Trophoblast cell (in vitro differentiated cells and primary cell): ENCODE measurements at regions not wholly inside any gene's neighbourhood (a gene's known extent, or its start where the extent isn't known, plus 50 kb on each side); places are given as distances from the start of the nearest gene placed in this dataset.

Experiments
- DNase-seq, 2 donors: peaks; one replicate each; pipeline ENCODE4 v3.0.0-alpha.2; 2016
- H2AFZ ChIP-seq: 2 replicates; pipeline ENCODE4 v1.6.1; 2013; ENCODE audit warnings: low read length, moderate library complexity, mild to moderate bottlenecking; ENCODE audit not compliant: insufficient read depth, poor library complexity
- H2AK5ac ChIP-seq: 2 replicates; pipeline ENCODE4 v1.6.1; 2013; ENCODE audit warnings: mild to moderate bottlenecking, low read length
- H2BK120ac ChIP-seq: 2 replicates; pipeline ENCODE4 v1.6.1; 2013; ENCODE audit warnings: low read length, mild to moderate bottlenecking, moderate library complexity; ENCODE audit not compliant: insufficient read depth, poor library complexity
- H2BK12ac ChIP-seq: 2 replicates; pipeline ENCODE4 v1.6.1; 2013; ENCODE audit warnings: mild to moderate bottlenecking, low read length, moderate library complexity
- H2BK5ac ChIP-seq: 2 replicates; pipeline ENCODE4 v1.6.1; 2013; ENCODE audit warnings: low read length, low read depth, moderate library complexity, mild to moderate bottlenecking; ENCODE audit not compliant: poor library complexity
- H3K14ac ChIP-seq: 2 replicates; pipeline ENCODE4 v1.6.1; 2013; ENCODE audit warnings: mild to moderate bottlenecking, low read length
- H3K18ac ChIP-seq: 2 replicates; pipeline ENCODE4 v1.6.1; 2013; ENCODE audit warnings: mild to moderate bottlenecking, low read length
- H3K23ac ChIP-seq: 2 replicates; pipeline ENCODE4 v1.6.1; 2013; ENCODE audit warnings: low read length
- H3K27ac ChIP-seq: 2 replicates; pipeline ENCODE4 v1.5.1; 2013; ENCODE audit warnings: low read depth, mild to moderate bottlenecking, inconsistent platforms, low read length, moderate library complexity
- H3K27me3 ChIP-seq: 2 replicates; pipeline ENCODE4 v1.6.1; 2013; ENCODE audit warnings: inconsistent platforms, mild to moderate bottlenecking, low read length, moderate library complexity; ENCODE audit not compliant: insufficient read depth
- H3K36me3 ChIP-seq, 2 experiments: 1 replicate in 1 of 2; 2 replicates in 1 of 2; pipeline ENCODE4 v1.6.1; 2013; ENCODE audit warnings: low read length in 2 of 2, mild to moderate bottlenecking in 2 of 2, moderate library complexity in 1 of 2; ENCODE audit not compliant: insufficient read depth in 2 of 2, control insufficient read depth in 1 of 2
- H3K4ac ChIP-seq: 2 replicates; pipeline ENCODE4 v1.6.1; 2013; ENCODE audit warnings: low read depth, mild to moderate bottlenecking, low read length, moderate library complexity
- H3K4me1 ChIP-seq, 2 experiments: 1 replicate in 1 of 2; 2 replicates in 1 of 2; pipeline ENCODE4 v1.6.1; 2013; ENCODE audit warnings: low read length in 2 of 2, mild to moderate bottlenecking in 2 of 2, moderate library complexity in 1 of 2; ENCODE audit not compliant: insufficient read depth in 2 of 2, control insufficient read depth in 1 of 2
- H3K4me2 ChIP-seq: 2 replicates; pipeline ENCODE4 v1.6.1; 2013; ENCODE audit warnings: inconsistent platforms, mild to moderate bottlenecking, low read length, moderate library complexity
- H3K4me3 ChIP-seq: 2 replicates; pipeline ENCODE4 v1.5.1; 2013; ENCODE audit warnings: mild to moderate bottlenecking, low read depth, low read length, inconsistent platforms
- H3K79me1 ChIP-seq: one replicate; pipeline ENCODE4 v1.6.1; 2013; ENCODE audit warnings: low read length
- H3K79me2 ChIP-seq: 2 replicates; pipeline ENCODE4 v1.6.1; 2013; ENCODE audit warnings: low read length, mild to moderate bottlenecking; ENCODE audit not compliant: control insufficient read depth, insufficient read depth, poor library complexity
- H3K9ac ChIP-seq: 2 replicates; pipeline ENCODE4 v1.6.1; 2013; ENCODE audit warnings: mild to moderate bottlenecking, low read length
- H3K9me3 ChIP-seq: 2 replicates; pipeline ENCODE4 v1.6.1; 2013; ENCODE audit warnings: low read depth, mild to moderate bottlenecking, control low read depth, inconsistent platforms, low read length; ENCODE audit not compliant: insufficient read depth
- H4K12ac ChIP-seq: 2 replicates; pipeline ENCODE4 v1.6.1; 2013; ENCODE audit warnings: low read depth, mild to moderate bottlenecking, low read length, moderate library complexity
- H4K8ac ChIP-seq: 2 replicates; pipeline ENCODE4 v1.6.1; 2013; ENCODE audit warnings: low read depth, mild to moderate bottlenecking, low read length, moderate library complexity
- H4K91ac ChIP-seq: one replicate; pipeline ENCODE4 v1.6.1; 2013; ENCODE audit warnings: low read depth, mild to moderate bottlenecking, low read length, moderate library complexity
- whole genome bisulfite sequencing: extraction: QIAGEN DNeasy Blood & Tissue Kit; methylation state at CpG from one replicate; pipeline ENCODE4 v1.1.7; 2013; ENCODE audit warnings: missing lambda C conversion rate; ENCODE audit not compliant: insufficient read length, insufficient coverage; ENCODE audit errors: extremely low coverage; 5-methylcytosine and 5-hydroxymethylcytosine counted together

- Histone ChIP-seq H3K79me2 (no peaks in the 10 kb centered on the region), H2BK5ac (no peak overlapping the region), H3K14ac (no peak overlapping the region), H3K4me1 (no peaks in the 10 kb centered on the region), H4K12ac (no peak overlapping the region), H4K91ac (no peak overlapping the region), H3K4me3 (no peak overlapping the region), H4K8ac (no peak overlapping the region), H3K9me3 (peaks cover 5% of the 10 kb centered on the region), H3K27ac (no peak overlapping the region), H3K4ac (no peak overlapping the region), H2BK12ac (no peak overlapping the region), H2BK120ac (no peak overlapping the region), H3K9ac (no peak overlapping the region), H3K18ac (no peak overlapping the region), H3K23ac (no peak overlapping the region), H2AFZ (no peak overlapping the region), H3K79me1 (no peaks in the 10 kb centered on the region), H2AK5ac (no peak overlapping the region), H3K36me3 (no peaks in the 10 kb centered on the region), H3K27me3 (no peaks in the 10 kb centered on the region), H3K4me2 (no peak overlapping the region)
- no CpG with 5 or more reads among the region's 21 CpGs for WGBS
- no peak for DNase-seq
Measured at GRCh38 chr20:63127700-63128364, 88.1 kb downstream of the YTHDF1 start.

DNA sequence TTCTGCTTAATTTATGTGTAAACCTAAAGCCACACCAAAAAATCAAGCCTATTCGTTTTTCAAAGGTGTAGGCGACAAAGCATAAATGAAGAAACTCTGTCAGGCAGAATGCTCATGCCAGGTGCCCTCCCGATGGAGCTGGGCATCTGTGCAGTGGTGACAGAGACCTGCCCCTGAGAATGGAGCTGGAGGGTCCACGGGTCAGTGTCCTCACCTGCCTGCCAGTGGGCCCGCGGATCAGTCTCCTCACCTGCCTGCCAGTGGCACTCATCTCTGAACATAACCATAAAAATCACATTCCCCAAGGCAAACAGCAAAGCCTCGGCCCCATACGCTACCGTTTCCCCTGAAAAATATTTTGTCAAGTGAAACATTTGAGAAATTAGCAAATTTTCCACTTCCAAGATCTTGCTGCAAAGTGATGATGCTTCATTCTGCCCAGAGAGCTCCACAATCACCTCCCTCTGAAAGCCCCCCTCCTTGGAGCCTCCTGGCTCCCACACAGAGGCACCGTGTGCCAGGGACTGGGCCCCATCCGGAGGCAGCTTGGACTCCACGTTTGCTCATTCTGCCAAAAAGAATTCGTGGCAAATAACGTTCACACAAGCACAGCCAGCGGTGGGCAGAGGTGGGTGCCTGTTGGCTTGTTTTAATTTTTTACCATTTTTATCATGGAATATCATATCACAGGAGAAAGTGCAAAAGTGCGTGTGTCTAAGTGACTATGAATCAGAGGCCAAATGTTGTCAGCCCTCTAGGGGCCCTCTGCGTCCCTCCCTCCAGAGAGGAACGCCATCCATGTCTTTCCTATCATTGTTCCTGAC lies 88.8 kb downstream of the YTHDF1 start:
- no peak overlapping the region for H4K12ac ChIP-seq
- no peak overlapping the region for H3K4ac ChIP-seq
- H3K36me3 ChIP-seq = no peaks in the 10 kb centered on the region
- H3K4me3 ChIP-seq = no peak overlapping the region
- no peak overlapping the region for H3K14ac ChIP-seq
- no peaks in the 10 kb centered on the region for H3K79me2 ChIP-seq
- H2AK5ac ChIP-seq = no peak overlapping the region
- no CpG with 5 or more reads among the region's 18 CpGs for WGBS
- H3K23ac ChIP-seq = no peak overlapping the region
- no peaks in the 10 kb centered on the region for H3K79me1 ChIP-seq
- H3K27ac ChIP-seq = no peak overlapping the region
- H4K91ac ChIP-seq = no peak overlapping the region
- DNase-seq = no peak
- H2AFZ ChIP-seq = no peak overlapping the region
- no peak overlapping the region for H4K8ac ChIP-seq
- peaks cover 5% of the 10 kb centered on the region for H3K9me3 ChIP-seq
- H3K4me2 ChIP-seq = no peak overlapping the region
- no peak overlapping the region for H2BK12ac ChIP-seq
- H2BK5ac ChIP-seq = no peak overlapping the region
- no peak overlapping the region for H2BK120ac ChIP-seq
- no peak overlapping the region for H3K9ac ChIP-seq
- no peaks in the 10 kb centered on the region for H3K4me1 ChIP-seq
- no peaks in the 10 kb centered on the region for H3K27me3 ChIP-seq
- no peak overlapping the region for H3K18ac ChIP-seq

- no peaks in the 10 kb centered on the region for H3K79me1 ChIP-seq
- no peak overlapping the region for H4K91ac ChIP-seq
- no peaks in the 10 kb centered on the region for H3K36me3 ChIP-seq
- H2AFZ ChIP-seq = no peak overlapping the region
- no peak overlapping the region for H2BK12ac ChIP-seq
- H3K4me3 ChIP-seq = no peak overlapping the region
- no peaks in the 10 kb centered on the region for H3K27me3 ChIP-seq
- H3K14ac ChIP-seq = no peak overlapping the region
- H2BK5ac ChIP-seq = no peak overlapping the region
- no CpG with 5 or more reads among the region's 19 CpGs for whole genome bisulfite sequencing
- no peak overlapping the region for H3K9ac ChIP-seq
- no peak overlapping the region for H3K4me2 ChIP-seq
- H3K27ac ChIP-seq = no peak overlapping the region
- no peak overlapping the region for H2BK120ac ChIP-seq
- no peaks in the 10 kb centered on the region for H3K79me2 ChIP-seq
- H3K4ac ChIP-seq = no peak overlapping the region
- H3K9me3 ChIP-seq = peaks cover 6% of the 10 kb centered on the region
- H3K23ac ChIP-seq = no peak overlapping the region
- H3K18ac ChIP-seq = no peak overlapping the region
- H4K12ac ChIP-seq = no peak overlapping the region
- no peak overlapping the region for H2AK5ac ChIP-seq
- H3K4me1 ChIP-seq = no peaks in the 10 kb centered on the region
- H4K8ac ChIP-seq = no peak overlapping the region
- DNase-seq = no peak
Measured at GRCh38 chr20:63125838-63126601, 89.9 kb downstream of the YTHDF1 start.

DNA sequence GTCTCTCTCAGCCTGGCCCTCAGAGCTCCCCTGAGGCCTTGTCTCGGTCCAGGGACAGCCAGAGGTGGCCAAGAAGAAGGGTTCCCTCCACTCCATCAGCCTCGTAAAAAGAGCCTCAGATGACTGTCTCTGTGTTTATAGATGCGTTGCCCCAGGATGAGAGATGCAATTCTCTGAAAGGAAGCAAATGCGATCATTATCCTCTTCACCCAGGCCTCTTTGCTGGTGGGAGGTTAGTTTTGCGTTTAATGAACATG lies 90.4 kb downstream of the YTHDF1 start:
- WGBS = no CpG with 5 or more reads among the region's 5 CpGs

More for the DNA sequence above, 90.4 kb downstream of the YTHDF1 start:
- Histone ChIP-seq H3K36me3 (no peaks in the 10 kb centered on the region), H4K12ac (no peak overlapping the region), H3K14ac (no peak overlapping the region), H3K27me3 (no peaks in the 10 kb centered on the region), H3K79me1 (no peaks in the 10 kb centered on the region), H4K8ac (no peak overlapping the region), H3K4me1 (no peaks in the 10 kb centered on the region), H2AFZ (no peak overlapping the region), H2BK12ac (no peak overlapping the region), H2BK120ac (no peak overlapping the region), H3K9ac (no peak overlapping the region), H3K4me3 (no peak overlapping the region), H3K79me2 (no peaks in the 10 kb centered on the region), H3K27ac (no peak overlapping the region), H3K4ac (no peak overlapping the region), H2AK5ac (no peak overlapping the region), H3K18ac (no peak overlapping the region), H4K91ac (no peak overlapping the region), H3K4me2 (no peak overlapping the region), H3K9me3 (peaks cover 6% of the 10 kb centered on the region), H2BK5ac (no peak overlapping the region), H3K23ac (no peak overlapping the region)
- DNase-seq = no peak
